ENCODE measurements at regions not wholly inside any gene's neighbourhood (a gene's known extent, or its start where the extent isn't known, plus 50 kb on each side); places are given as distances from the start of the nearest gene placed in this dataset.

DNA sequence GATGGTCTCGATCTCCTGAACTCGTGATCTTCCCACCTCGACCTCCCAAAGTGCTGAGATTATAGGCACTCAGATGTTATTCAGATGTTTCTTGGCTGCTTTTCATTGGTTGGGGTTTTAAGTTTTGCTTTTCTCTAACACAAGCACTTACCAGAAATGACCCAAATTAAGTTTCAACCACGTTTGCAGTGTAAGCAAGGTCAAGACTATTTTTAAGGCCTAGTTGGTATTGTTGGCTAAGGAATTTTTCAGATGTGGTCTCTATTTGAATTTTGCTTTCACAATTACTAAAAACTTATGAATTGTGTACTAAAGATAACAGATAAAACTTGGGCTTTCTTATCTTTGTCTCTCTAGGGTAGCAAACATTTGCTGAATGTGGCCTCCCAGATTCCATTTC is 1756.9 kb upstream of the TENM3 start:
- peak; percentile 19 for DNase-seq (ENCODE audit: low read depth, low spot score)
- POLR2A ChIA-PET, result no interaction called here
- Histone ChIP-seq H3K9me3 (replicated peaks; ENCODE audit: control insufficient read depth, insufficient read depth, low read length) (no peaks in the 10 kb centered on the region), H4K20me1 (ENCODE audit: control insufficient read depth, insufficient read depth) (no peaks in the 10 kb centered on the region), H2AFZ (ENCODE audit: control insufficient read depth, low read depth, low read length) (no peak overlapping the region), H3K4me3 (no peak overlapping the region), H3K79me2 (ENCODE audit: control insufficient read depth, insufficient read depth, low read length) (no peaks in the 10 kb centered on the region), H3K27ac (ENCODE audit: control insufficient read depth, insufficient read depth) (no peak overlapping the region), H3K4me2 (ENCODE audit: control insufficient read depth, insufficient read depth) (no peak overlapping the region), H3K27me3 (replicated peaks in 1 of 2; ENCODE audit: control insufficient read depth in 2 of 2, insufficient read depth in 2 of 2, low read length in 1 of 2) (no peaks in the 10 kb centered on the region), H3K36me3 (ENCODE audit: control insufficient read depth in 2 of 2, insufficient read depth in 2 of 2, low read length in 1 of 2) (no peaks in the 10 kb centered on the region), H3K9ac (ENCODE audit: control insufficient read depth, insufficient read depth, low read length) (no peak overlapping the region), H3K4me1 (ENCODE audit: control insufficient read depth, insufficient read depth, low read length) (no peaks in the 10 kb centered on the region)
- RAD21 ChIA-PET (ENCODE audit: unreplicated experiment), result no interaction called here
- no peak for FAIRE-seq
- TF ChIP-seq MEF2A (IDR thresholded peaks at IDR 0.05; ENCODE audit: insufficient read depth, low read depth, low read length) (peak; percentile 44; the same call in 1 of the 2 replicates), TCF7 (IDR thresholded peaks at IDR 0.05; ENCODE audit: borderline replicate concordance) (peak; percentile 19; the same call in 1 of the 2 replicates), NFYB (IDR thresholded peaks at IDR 0.05; ENCODE audit: insufficient read depth, low read depth, low read length) (no peak), RUNX3 (IDR thresholded peaks at IDR 0.05; ENCODE audit: low read length) (peak; percentile 60)
- CTCF ChIA-PET, result no interaction called here
- SMC1A ChIA-PET (ENCODE audit: uncharacterized antibody, unreplicated experiment), result no interaction called here
- no TSS peak for BruUV-seq (replicated peaks)
- ATAC-seq, result peak; percentile 27
- WGBS (ENCODE audit: insufficient coverage, insufficient replicate concordance, low lambda C conversion rate, missing lambda C conversion rate), result 35% methylated on average over 4 of the region's 4 CpGs
- in situ Hi-C loops (cut with MboI), result no loop called here
- intact Hi-C loops (cut with micrococcal nuclease; ENCODE audit: unreplicated experiment), result no loop called here

- in situ Hi-C loops (cut with MboI) (no loop called here), intact Hi-C loops (cut with micrococcal nuclease; ENCODE audit: unreplicated experiment) (no loop called here)
- BruUV-seq (replicated peaks), result no TSS peak
- Histone ChIP-seq H2AFZ (ENCODE audit: control insufficient read depth, low read depth, low read length) (no peak overlapping the region), H3K4me3 (no peak overlapping the region), H3K4me1 (ENCODE audit: control insufficient read depth, insufficient read depth, low read length) (no peaks in the 10 kb centered on the region), H3K27me3 (replicated peaks in 1 of 2; ENCODE audit: control insufficient read depth in 2 of 2, insufficient read depth in 2 of 2, low read length in 1 of 2) (no peaks in the 10 kb centered on the region), H3K36me3 (ENCODE audit: control insufficient read depth in 2 of 2, insufficient read depth in 2 of 2, low read length in 1 of 2) (no peaks in the 10 kb centered on the region), H3K4me2 (ENCODE audit: control insufficient read depth, insufficient read depth) (no peak overlapping the region), H3K79me2 (ENCODE audit: control insufficient read depth, insufficient read depth, low read length) (no peaks in the 10 kb centered on the region), H4K20me1 (ENCODE audit: control insufficient read depth, insufficient read depth) (no peaks in the 10 kb centered on the region), H3K9ac (ENCODE audit: control insufficient read depth, insufficient read depth, low read length) (no peak overlapping the region), H3K9me3 (replicated peaks; ENCODE audit: control insufficient read depth, insufficient read depth, low read length) (no peaks in the 10 kb centered on the region), H3K27ac (ENCODE audit: control insufficient read depth, insufficient read depth) (no peak overlapping the region)
- ChIA-PET POLR2A (no interaction called here), SMC1A (ENCODE audit: uncharacterized antibody, unreplicated experiment) (no interaction called here), RAD21 (ENCODE audit: unreplicated experiment) (no interaction called here), CTCF (interaction anchor here (1.4 kb wide), 1 partner anchor 9 kb away, joined by 3 read pairs; no protein-coding TSS in a partner anchor)
- ATAC-seq, result no peak
- no peak for FAIRE-seq
- no peak for DNase-seq (ENCODE audit: low read depth, low spot score)
- TF ChIP-seq STAT3 (IDR thresholded peaks at IDR 0.05; ENCODE audit: low read depth, low read length) (no peak), KAT2A (conservative IDR thresholded peaks at IDR 0.05; ENCODE audit: control insufficient read depth, low read depth, low read length) (no peak), ZNF217 (IDR thresholded peaks at IDR 0.05) (no peak), ZNF592 (IDR thresholded peaks at IDR 0.05) (no peak), ZNF622 (IDR thresholded peaks at IDR 0.05) (no peak), CHD4 (IDR thresholded peaks at IDR 0.05) (no peak)
- TF ChIP-seq, protein P1, sequence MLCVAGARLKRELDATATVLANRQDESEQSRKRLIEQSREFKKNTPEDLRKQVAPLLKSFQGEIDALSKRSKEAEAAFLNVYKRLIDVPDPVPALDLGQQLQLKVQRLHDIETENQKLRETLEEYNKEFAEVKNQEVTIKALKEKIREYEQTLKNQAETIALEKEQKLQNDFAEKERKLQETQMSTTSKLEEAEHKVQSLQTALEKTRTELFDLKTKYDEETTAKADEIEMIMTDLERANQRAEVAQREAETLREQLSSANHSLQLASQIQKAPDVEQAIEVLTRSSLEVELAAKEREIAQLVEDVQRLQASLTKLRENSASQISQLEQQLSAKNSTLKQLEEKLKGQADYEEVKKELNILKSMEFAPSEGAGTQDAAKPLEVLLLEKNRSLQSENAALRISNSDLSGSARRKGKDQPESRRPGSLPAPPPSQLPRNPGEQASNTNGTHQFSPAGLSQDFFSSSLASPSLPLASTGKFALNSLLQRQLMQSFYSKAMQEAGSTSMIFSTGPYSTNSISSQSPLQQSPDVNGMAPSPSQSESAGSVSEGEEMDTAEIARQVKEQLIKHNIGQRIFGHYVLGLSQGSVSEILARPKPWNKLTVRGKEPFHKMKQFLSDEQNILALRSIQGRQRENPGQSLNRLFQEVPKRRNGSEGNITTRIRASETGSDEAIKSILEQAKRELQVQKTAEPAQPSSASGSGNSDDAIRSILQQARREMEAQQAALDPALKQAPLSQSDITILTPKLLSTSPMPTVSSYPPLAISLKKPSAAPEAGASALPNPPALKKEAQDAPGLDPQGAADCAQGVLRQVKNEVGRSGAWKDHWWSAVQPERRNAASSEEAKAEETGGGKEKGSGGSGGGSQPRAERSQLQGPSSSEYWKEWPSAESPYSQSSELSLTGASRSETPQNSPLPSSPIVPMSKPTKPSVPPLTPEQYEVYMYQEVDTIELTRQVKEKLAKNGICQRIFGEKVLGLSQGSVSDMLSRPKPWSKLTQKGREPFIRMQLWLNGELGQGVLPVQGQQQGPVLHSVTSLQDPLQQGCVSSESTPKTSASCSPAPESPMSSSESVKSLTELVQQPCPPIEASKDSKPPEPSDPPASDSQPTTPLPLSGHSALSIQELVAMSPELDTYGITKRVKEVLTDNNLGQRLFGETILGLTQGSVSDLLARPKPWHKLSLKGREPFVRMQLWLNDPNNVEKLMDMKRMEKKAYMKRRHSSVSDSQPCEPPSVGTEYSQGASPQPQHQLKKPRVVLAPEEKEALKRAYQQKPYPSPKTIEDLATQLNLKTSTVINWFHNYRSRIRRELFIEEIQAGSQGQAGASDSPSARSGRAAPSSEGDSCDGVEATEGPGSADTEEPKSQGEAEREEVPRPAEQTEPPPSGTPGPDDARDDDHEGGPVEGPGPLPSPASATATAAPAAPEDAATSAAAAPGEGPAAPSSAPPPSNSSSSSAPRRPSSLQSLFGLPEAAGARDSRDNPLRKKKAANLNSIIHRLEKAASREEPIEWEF (IDR thresholded peaks at IDR 0.05; ENCODE audit: insufficient replicate concordance, low read depth, low read length), result no peak
These were observed 1753.4 kb upstream of the TENM3 start for GRCh38 chr4:180489787-180490186.

All from GM12878 (cell line).